AG04449 (cell line): ENCODE measurements at regions not wholly inside any gene's neighbourhood (a gene's known extent, or its start where the extent isn't known, plus 50 kb on each side); places are given as distances from the start of the nearest gene placed in this dataset.

Experiments used
- CTCF ChIA-PET: fragments of 350-600 bp; formaldehyde crosslinking; extraction: SDS; loops from one replicate; lab custom pipeline; 2021; ENCODE audit warnings: antibody characterized with exemption; lab: Yijun Ruan, JAX
- POLR2A ChIA-PET: fragments of 400-600, 350-600 bp; formaldehyde crosslinking; extraction: SDS; loops from one replicate; lab custom pipeline; 2020; ENCODE audit warnings: antibody characterized with exemption, inconsistent platforms; lab: Yijun Ruan, JAX
- DNase-seq: peaks from one replicate; pipeline ENCODE4 v3.0.0-alpha.2; 2010; ENCODE audit warnings: low read depth, low spot score
- H3K4me3 ChIP-seq: 2 replicates; pipeline ENCODE4 v1.5.1; 2011; ENCODE audit warnings: low read depth, mild to moderate bottlenecking, control low read depth, low read length
- CTCF ChIP-seq: IDR thresholded peaks from one replicate; pipeline ENCODE4 v1.5.1; 2011; ENCODE audit warnings: mild to moderate bottlenecking, moderate library complexity, low read length, control low read depth, inconsistent platforms; ENCODE audit not compliant: insufficient read depth; ENCODE audit errors: missing control alignments

DNA sequence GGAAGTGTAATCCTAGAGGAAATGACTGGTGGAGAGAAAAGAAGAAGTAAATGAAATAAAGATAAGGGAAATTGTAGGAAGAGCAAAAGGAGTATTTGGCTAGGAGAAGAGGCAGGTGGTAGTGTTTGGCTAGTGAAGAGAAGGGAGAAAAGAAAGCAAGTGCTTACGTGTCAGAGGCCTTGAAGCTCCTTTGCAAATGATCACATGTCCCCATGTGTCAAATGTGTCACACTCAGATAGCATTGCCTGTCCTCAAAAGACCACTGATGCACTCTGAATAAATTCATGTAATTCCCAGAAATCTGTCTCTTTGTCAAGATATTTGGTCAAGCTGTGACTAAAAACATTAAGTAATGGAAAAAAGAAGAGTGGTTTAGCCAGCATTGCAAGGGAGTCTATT lies 639.3 kb downstream of the TUSC7 start:
- CTCF ChIA-PET, result interaction anchor here (1.0 kb wide), 1 partner anchor 372 kb away, joined by 3 read pairs; no protein-coding TSS in a partner anchor
- POLR2A ChIA-PET, result no interaction called here
- no peak for DNase-seq
- no peak overlapping the region for H3K4me3 ChIP-seq
- no peak for TF ChIP-seq CTCF

DNA sequence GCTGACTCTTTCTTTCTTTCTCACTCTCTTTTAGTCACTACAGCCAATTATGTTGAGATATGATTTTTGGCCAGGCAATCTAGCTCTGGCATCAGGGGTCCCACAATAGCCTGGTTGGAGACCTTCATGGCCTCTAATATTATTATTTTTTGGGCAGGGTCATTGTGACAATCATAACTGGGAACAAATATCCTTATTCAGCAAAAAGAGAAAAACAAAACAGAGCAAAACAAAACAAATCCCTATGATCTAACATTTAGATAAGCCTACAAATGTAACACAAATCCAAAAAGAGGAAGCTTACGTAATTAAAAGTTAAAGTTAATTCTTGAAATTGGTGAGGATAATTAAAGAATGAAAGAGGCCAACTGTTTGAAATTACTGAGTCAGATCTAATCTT lies 640.0 kb downstream of the TUSC7 start:
- POLR2A ChIA-PET, result no interaction called here
- DNase-seq, result no peak
- CTCF ChIA-PET, result interaction anchor here (1.0 kb wide), 1 partner anchor 371 kb away, joined by 3 read pairs; no protein-coding TSS in a partner anchor
- no peak for TF ChIP-seq CTCF
- H3K4me3 ChIP-seq, result no peak overlapping the region

DNA sequence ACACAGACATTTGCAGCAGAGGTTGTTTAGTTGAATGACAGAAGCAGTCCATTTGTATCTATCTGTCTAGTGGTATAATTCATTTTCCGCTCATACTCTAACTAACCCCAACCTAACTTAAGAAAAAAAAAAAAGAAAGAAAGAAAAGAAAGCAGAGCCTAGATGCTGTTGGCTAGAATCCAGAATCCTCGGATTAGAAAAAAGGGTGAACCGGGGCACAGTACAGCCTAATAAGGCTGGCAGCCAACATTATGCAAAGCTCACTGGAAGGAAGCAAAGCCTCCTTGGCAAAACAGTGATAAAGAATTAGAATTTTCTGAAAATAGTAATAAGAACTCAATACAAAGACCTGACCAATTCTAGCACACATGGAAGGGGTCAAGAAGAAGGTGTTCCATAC lies 640.8 kb downstream of the TUSC7 start:
- no peak for DNase-seq
- POLR2A ChIA-PET, result no interaction called here
- CTCF ChIA-PET, result no interaction called here
- H3K4me3 ChIP-seq, result no peak overlapping the region
- no peak for TF ChIP-seq CTCF

- ChIA-PET CTCF (no interaction called here), POLR2A (no interaction called here)
- TF ChIP-seq CTCF, result peak; percentile 37
- no peak overlapping the region for H3K4me3 ChIP-seq
- DNase-seq, result no peak
Observed at GRCh38 chr3:117355566-117355965, 646.0 kb downstream of the TUSC7 start.

DNA sequence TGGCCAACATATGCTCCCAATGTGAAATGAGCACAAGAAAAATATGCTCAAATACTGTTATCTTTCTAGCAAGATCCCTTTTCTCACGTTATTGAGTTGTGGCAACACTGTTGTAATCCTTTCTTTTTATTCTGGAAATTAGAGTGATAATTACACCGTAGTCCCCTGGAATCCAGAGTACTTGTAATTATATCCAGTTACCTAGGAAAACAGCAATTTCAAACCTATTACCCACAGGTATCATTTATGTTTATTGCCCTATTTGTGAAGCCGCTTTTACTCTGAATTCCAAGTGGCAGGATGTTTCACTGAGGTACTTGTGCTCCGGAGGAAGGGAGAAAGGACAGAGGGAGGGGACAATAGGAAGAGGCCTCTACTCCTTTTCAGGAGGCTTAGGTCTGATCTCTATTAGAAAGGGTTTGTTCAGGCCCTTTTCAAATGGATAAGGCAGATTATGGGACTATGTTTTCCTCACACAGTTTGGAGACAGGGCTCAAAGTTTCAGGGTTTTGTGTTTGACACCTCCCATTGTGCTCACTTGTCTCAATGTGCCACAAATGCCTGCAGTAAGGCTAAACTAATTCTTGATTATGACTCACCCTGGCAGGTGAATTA lies 646.6 kb downstream of the TUSC7 start:
- CTCF ChIA-PET, result interaction anchor here (0.8 to 1.1 kb wide), 2 partner anchors 297 to 338 kb away, joined by 3 to 4 read pairs; no protein-coding TSS in a partner anchor
- no peak overlapping the region for H3K4me3 ChIP-seq
- no peak for TF ChIP-seq CTCF
- POLR2A ChIA-PET, result no interaction called here
- DNase-seq, result no peak

- CTCF ChIA-PET, result interaction anchor here (1.3 kb wide), 1 partner anchor 340 kb away, joined by 3 read pairs; no protein-coding TSS in a partner anchor
- no peak overlapping the region for H3K4me3 ChIP-seq
- DNase-seq, result no peak
- POLR2A ChIA-PET, result no interaction called here
- TF ChIP-seq CTCF, result no peak
Observed at GRCh38 chr3:117358717-117359314, 649.2 kb downstream of the TUSC7 start.
